ENCODE measurements at regions not wholly inside any gene's neighbourhood (a gene's known extent, or its start where the extent isn't known, plus 50 kb on each side); places are given as distances from the start of the nearest gene placed in this dataset.
"Not testable (repeated sequence)": the region's sequence is repeated elsewhere in the genome, so short reads cannot be mapped to it uniquely, and the experiment has no call there.

DNA sequence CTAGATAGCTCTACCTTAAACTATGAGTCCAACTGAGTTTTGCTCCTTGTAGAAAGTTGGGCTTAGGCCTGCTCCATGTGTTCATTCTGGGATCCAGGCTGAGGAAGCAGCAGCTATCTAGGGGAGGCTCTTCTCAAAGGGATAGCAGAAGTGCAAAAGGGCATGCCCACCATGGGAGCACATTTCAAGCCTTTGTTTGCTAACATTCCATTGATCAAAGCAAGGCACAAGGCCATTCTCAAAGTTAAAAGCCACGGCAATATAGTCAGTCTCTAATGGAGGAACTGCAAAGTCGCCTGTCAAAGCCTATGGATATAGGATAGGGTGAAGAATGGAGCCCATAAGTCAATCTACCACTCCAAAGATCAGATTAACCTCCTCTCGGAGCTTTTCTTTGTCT, 488.1 kb upstream of the ARX start:
- no peak for DNase-seq (ENCODE audit: low spot score in 2 of 2)
- H3K9me3 ChIP-seq = no peaks in the 10 kb centered on the region
- no peaks in the 10 kb centered on the region for H3K36me3 ChIP-seq
- no peak overlapping the region for H3K27ac ChIP-seq
- TF ChIP-seq POLR2A (IDR thresholded peaks at IDR 0.05) (no peak), EP300 (IDR thresholded peaks at IDR 0.05) (no peak)
- TF ChIP-seq, protein P1, sequence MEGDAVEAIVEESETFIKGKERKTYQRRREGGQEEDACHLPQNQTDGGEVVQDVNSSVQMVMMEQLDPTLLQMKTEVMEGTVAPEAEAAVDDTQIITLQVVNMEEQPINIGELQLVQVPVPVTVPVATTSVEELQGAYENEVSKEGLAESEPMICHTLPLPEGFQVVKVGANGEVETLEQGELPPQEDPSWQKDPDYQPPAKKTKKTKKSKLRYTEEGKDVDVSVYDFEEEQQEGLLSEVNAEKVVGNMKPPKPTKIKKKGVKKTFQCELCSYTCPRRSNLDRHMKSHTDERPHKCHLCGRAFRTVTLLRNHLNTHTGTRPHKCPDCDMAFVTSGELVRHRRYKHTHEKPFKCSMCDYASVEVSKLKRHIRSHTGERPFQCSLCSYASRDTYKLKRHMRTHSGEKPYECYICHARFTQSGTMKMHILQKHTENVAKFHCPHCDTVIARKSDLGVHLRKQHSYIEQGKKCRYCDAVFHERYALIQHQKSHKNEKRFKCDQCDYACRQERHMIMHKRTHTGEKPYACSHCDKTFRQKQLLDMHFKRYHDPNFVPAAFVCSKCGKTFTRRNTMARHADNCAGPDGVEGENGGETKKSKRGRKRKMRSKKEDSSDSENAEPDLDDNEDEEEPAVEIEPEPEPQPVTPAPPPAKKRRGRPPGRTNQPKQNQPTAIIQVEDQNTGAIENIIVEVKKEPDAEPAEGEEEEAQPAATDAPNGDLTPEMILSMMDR (IDR thresholded peaks at IDR 0.05) = no peak
- H3K4me1 ChIP-seq = no peaks in the 10 kb centered on the region
- H3K4me3 ChIP-seq = no peak overlapping the region
- H3K27me3 ChIP-seq = no peaks in the 10 kb centered on the region
- WGBS, 2 donors = 57 to 73% methylated on average over 3 of the region's 3 CpGs

DNA sequence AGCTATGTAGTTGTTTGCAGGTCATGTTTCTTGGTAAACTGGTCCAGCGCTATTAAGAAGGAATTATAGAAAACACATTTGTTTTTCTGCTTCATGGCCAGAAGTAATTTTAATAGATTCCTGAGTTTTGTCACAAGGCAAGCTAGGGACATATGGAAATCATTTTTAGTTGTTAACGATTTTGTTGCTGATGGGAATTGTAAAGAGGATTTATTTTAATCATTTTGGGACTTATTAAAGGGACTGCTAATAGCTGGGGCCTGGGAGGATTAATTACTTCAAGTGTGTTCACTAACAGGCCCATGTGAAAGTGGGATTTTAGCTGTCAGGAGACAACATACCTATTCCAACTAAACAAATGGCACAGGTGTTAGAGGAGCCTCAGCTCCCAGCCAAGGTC, 492.0 kb upstream of the ARX start:
- Histone ChIP-seq H3K27ac (no peak overlapping the region), H3K27me3 (no peaks in the 10 kb centered on the region), H3K9me3 (no peaks in the 10 kb centered on the region), H3K4me3 (no peak overlapping the region), H3K36me3 (no peaks in the 10 kb centered on the region), H3K4me1 (no peaks in the 10 kb centered on the region)
- no peak for TF ChIP-seq POLR2A (IDR thresholded peaks at IDR 0.05)
- TF ChIP-seq EP300 (IDR thresholded peaks at IDR 0.05) = no peak
- TF ChIP-seq, protein P1 (IDR thresholded peaks at IDR 0.05) = no peak
- WGBS, 2 donors = 68 to 84% methylated on average over 2 of the region's 2 CpGs
- no peak for DNase-seq (ENCODE audit: low spot score in 2 of 2)

DNA sequence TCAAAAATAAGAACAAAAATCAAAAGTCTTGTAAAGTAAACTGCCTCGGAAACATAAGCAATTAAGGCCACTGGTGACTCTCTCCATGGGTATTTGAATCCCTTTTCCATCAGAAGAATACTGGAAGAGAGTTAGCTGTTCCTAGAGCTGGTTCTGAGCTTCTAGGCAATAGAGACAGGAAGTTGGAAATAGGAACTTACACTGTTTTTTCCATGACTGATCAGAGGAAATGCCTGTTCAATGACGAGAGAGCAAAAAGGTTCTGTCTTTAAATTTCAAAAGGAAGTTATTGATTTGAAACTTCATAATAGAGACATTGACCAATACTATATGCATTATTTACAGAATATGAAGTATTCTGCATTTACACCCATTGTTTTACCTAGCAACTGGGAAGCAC, 503.5 kb upstream of the ARX start:
- Histone ChIP-seq H3K27me3 (no peaks in the 10 kb centered on the region), H3K36me3 (no peaks in the 10 kb centered on the region), H3K9me3 (no peaks in the 10 kb centered on the region), H3K4me1 (no peaks in the 10 kb centered on the region), H3K4me3 (no peak overlapping the region), H3K27ac (no peak overlapping the region)
- TF ChIP-seq EP300 (IDR thresholded peaks at IDR 0.05) (no peak), POLR2A (IDR thresholded peaks at IDR 0.05) (no peak)
- WGBS, 2 donors = 48 to 67% methylated on average over 2 of the region's 2 CpGs
- DNase-seq (ENCODE audit: low spot score in 2 of 2) = no peak

DNA sequence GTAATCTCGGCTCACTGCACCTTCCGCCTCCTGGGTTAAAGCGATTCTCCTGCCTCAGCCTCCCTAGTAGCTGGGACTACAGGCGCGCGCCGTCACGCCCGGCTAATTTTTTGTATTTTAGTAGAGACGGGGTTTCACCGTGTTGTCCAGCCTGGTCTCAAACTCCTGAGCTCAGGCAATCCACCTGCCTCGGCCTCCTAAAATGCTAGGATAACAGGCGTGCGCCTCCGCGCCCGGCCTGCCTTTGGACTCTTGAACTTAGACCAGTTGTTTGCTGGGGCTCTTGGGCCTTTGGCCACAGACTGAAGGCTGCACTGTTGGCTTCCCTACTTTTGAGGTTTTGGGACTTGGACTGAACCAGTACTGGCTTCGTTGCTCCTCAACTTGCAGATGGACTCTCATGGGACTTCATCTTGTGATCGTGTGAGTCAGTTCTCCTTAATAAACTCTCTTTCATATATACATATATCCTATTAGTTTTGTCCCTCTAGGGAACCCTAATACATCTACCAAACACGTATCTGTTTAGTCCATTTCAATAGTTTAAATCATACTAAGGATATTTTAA, 506.8 kb upstream of the ARX start:
- not testable (repeated sequence) for H3K27me3 ChIP-seq; H3K36me3 ChIP-seq; H3K27ac ChIP-seq; DNase-seq (ENCODE audit: low spot score in 2 of 2); H3K4me1 ChIP-seq; H3K9me3 ChIP-seq; H3K4me3 ChIP-seq
- WGBS, 2 donors = 81 to 91% methylated on average over 20 of the region's 20 CpGs

DNA sequence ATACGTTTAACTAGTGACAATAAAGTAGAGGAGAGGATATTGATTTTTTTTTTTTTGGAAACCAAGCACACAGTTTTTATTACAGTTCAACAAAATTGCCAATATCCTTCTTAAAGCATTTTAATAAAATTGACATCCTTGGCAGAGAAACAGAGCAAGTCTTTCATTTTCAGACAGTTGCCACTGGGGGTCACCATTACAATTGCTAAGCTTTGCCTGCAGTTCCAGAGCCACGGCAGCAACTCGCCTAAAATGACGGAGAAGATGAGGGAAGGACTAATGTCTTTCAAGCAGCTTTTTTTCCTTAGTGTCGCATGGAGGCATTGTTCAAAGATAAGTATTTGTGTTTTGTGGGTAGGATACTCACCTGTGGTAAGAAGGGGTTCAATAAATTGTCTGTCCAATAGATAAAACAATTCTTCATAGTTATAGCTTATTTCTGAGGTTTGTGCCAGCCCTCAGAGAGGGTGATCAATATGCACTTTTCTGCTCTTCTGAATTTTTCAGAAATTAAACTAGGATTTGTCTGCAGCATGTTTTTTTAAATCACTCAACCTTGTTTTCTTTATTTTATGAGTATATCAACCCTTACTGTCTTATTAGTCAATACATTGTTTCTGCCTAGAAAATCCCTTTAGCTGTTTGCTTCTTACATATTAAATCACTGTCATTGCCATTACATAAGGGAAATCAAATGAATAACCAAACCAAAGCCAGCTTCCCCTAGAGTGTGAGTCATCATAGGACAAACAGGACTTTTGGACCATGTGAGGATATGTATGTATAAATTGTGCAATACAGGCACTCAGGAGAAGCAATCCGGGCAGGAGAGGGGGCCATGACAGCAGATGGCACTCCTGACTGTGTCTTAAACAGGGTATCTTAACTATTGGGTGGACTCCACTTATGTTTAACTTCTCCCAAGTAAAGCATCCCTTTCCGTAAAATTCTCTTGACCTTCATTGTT, 508.1 kb upstream of the ARX start:
- Histone ChIP-seq H3K27me3 (no peaks in the 10 kb centered on the region), H3K27ac (no peak overlapping the region), H3K36me3 (no peaks in the 10 kb centered on the region), H3K9me3 (no peaks in the 10 kb centered on the region), H3K4me1 (no peaks in the 10 kb centered on the region), H3K4me3 (no peak overlapping the region)
- 24 to 25% methylated on average over 7 of the region's 7 CpGs for WGBS, 2 donors
- no peak for DNase-seq (ENCODE audit: low spot score in 2 of 2)
- TF ChIP-seq EP300 (IDR thresholded peaks at IDR 0.05) (no peak), POLR2A (IDR thresholded peaks at IDR 0.05) (no peak)
- TF ChIP-seq, protein P1 (IDR thresholded peaks at IDR 0.05) = peak in 2 of 5 experiments; percentile 15 to 21

DNA sequence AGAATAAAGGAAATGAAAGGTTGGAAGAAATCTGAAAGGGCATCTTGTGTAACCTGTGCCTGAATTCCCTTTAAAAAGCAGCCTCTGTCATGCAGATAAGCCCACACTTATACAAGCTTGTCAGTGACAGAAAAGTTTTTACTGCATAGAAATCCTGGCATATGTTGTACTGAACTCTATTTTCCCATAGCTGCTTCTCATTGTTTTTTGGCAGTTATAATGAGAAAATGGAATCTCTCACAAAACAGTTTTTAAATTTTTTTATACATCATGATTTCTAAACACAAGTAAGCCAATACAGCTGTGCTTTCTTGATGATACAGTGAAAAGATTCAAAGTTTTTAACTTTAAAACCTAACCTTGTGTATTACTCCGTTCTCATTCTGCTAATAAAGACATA, 511.4 kb upstream of the ARX start:
- no peak for DNase-seq (ENCODE audit: low spot score in 2 of 2)
- H3K4me3 ChIP-seq = no peak overlapping the region
- no peaks in the 10 kb centered on the region for H3K36me3 ChIP-seq
- TF ChIP-seq POLR2A (IDR thresholded peaks at IDR 0.05) = no peak
- TF ChIP-seq, protein P1 (IDR thresholded peaks at IDR 0.05) = no peak
- TF ChIP-seq EP300 (IDR thresholded peaks at IDR 0.05) = no peak
- no peaks in the 10 kb centered on the region for H3K27me3 ChIP-seq
- H3K4me1 ChIP-seq = no peaks in the 10 kb centered on the region
- 73 to 94% methylated on average over 1 of the region's 1 CpG for WGBS, 2 donors
- no peaks in the 10 kb centered on the region for H3K9me3 ChIP-seq
- no peak overlapping the region for H3K27ac ChIP-seq

All from tibial nerve (tissue), 4 donors.